Keratinocyte (primary cell): ENCODE measurements at regions not wholly inside any gene's neighbourhood (a gene's known extent, or its start where the extent isn't known, plus 50 kb on each side); places are given as distances from the start of the nearest gene placed in this dataset.

Source experiments
- DNase-seq: peaks from one replicate; pipeline ENCODE4 v3.0.0-alpha.2; 2011; ENCODE audit warnings: low read depth, missing footprints, low spot score
- FAIRE-seq: peaks from 2 replicates; lab custom pipeline; 2011; peaks lifted over from hg19 to GRCh38; lab: Jason Lieb, UNC
- H2AFZ ChIP-seq: 2 replicates; pipeline ENCODE4 v1.6.0; 2012; ENCODE audit warnings: low read length, control low read depth, inconsistent platforms; ENCODE audit not compliant: control insufficient read depth
- H3K27ac ChIP-seq: 2 replicates; pipeline ENCODE4 v1.5.1; 2011; ENCODE audit warnings: low read length; ENCODE audit not compliant: control insufficient read depth, insufficient read depth
- H3K27me3 ChIP-seq: 3 replicates; pipeline ENCODE4 v1.6.0; 2011; ENCODE audit warnings: low read length; ENCODE audit not compliant: control insufficient read depth, insufficient read depth; ENCODE audit errors: extremely low read depth
- H3K36me3 ChIP-seq, 2 experiments: 2 replicates in 1 of 2; 3 replicates in 1 of 2; pipeline ENCODE4 v1.5.1; 2011; ENCODE audit warnings: low read length in 2 of 2, mild to moderate bottlenecking in 1 of 2; ENCODE audit not compliant: control insufficient read depth in 2 of 2, insufficient read depth in 2 of 2; ENCODE audit errors: extremely low read depth in 1 of 2
- H3K4me1 ChIP-seq: 3 replicates; pipeline ENCODE4 v1.5.1; 2011; ENCODE audit warnings: low read length; ENCODE audit not compliant: control insufficient read depth, insufficient read depth; ENCODE audit errors: extremely low read depth
- H3K4me2 ChIP-seq: 3 replicates; pipeline ENCODE4 v1.6.0; 2011; ENCODE audit warnings: low read depth, low read length; ENCODE audit not compliant: control insufficient read depth, insufficient read depth; ENCODE audit errors: extremely low read depth
- H3K4me3 ChIP-seq, 3 experiments: fragments of 200-600 bp in 1 of 3; sonication (generic) in 1 of 3; 2 replicates in 2 of 3; 3 replicates in 1 of 3; pipeline ENCODE4 v1.5.1; 2011 to 2016; ENCODE audit warnings: low read length in 3 of 3, mild to moderate bottlenecking in 3 of 3, control low read depth in 2 of 3, inconsistent platforms in 1 of 3, low read depth in 1 of 3, mixed read lengths in 1 of 3, mixed run types in 1 of 3, moderate library complexity in 1 of 3; ENCODE audit not compliant: control insufficient read depth in 2 of 3, insufficient read depth in 2 of 3; ENCODE audit errors: extremely low read depth in 1 of 3
- H3K79me2 ChIP-seq: 2 replicates; pipeline ENCODE4 v1.6.0; 2012; ENCODE audit warnings: low read length; ENCODE audit not compliant: control insufficient read depth, insufficient read depth
- H3K9ac ChIP-seq: 3 replicates; pipeline ENCODE4 v1.6.0; 2011; ENCODE audit warnings: low read length; ENCODE audit not compliant: control insufficient read depth, insufficient read depth; ENCODE audit errors: extremely low read depth
- H3K9me1 ChIP-seq: 3 replicates; pipeline ENCODE4 v1.6.0; 2011; ENCODE audit warnings: low read length; ENCODE audit not compliant: control insufficient read depth, insufficient read depth; ENCODE audit errors: extremely low read depth
- H3K9me3 ChIP-seq: 2 replicates; pipeline ENCODE4 v1.5.1; 2012; ENCODE audit warnings: low read depth, low read length; ENCODE audit not compliant: control insufficient read depth
- H4K20me1 ChIP-seq: 3 replicates; pipeline ENCODE4 v1.6.0; 2011; ENCODE audit warnings: low read length; ENCODE audit not compliant: control insufficient read depth, insufficient read depth; ENCODE audit errors: extremely low read depth
- EZH2 ChIP-seq: IDR thresholded peaks from one replicate; pipeline ENCODE4 v1.6.1; 2012; ENCODE audit warnings: inconsistent platforms, mild to moderate bottlenecking, low read length, moderate library complexity
- dilution Hi-C: fragments of 300-500 bp; cut with MboI; formaldehyde crosslinking; loops from one replicate; pipeline ENCODE4 v1.7.0; 2020; ENCODE audit warnings: low sequenced_read_pairs; ENCODE audit not compliant: extremely low pct_ligation_motif_present
- TF ChIP-seq, protein P1 (sequence below), 3 experiments: IDR thresholded peaks in 1 of 3; conservative IDR thresholded peaks in 1 of 3; optimal IDR thresholded peaks in 1 of 3; 2 replicates in 2 of 3; 3 replicates in 1 of 3; pipeline versions ENCODE3 to v1.5.1; 2011; ENCODE audit warnings: low read length in 3 of 3, mild to moderate bottlenecking in 3 of 3, moderate library complexity in 2 of 3, control low read depth in 1 of 3, inconsistent platforms in 1 of 3; ENCODE audit not compliant: insufficient read depth in 2 of 3; ENCODE audit errors: extremely low read depth in 1 of 3

DNA sequence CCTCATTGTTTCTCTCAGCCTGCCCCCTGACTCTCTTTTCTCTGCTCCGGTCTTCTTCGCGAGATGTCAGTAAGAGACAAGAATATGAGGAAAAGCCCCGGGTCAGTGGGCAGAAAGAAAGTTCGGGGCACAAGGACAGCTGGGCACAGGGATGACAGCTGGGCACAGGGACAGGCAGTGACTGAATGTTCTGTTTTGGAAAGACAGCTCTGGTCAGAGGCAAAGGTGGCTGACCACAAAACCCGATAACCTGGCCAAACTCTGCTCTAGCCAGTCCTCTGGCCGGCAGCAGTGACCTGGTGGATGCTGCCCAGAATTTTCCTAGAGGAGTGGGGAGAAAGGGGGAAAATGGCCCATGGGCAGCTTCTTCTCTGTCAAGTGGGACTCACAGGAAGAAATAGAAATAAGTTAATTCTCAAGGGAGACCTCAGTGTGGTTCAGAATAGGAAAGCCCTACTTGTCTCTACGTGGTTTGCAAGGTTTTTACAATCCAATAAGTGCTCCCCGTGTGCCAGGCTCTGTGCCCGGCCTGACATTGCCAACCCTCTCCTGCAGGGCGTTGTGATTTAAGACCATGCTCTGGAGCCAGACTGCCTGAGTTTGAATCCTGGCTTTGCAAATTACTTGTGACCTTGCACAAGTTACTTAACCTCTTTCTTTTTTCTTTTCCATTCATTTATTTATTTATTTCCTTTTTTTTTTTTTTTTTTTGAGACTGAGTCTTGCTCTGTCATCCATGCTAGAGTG, 110.6 kb upstream of the ZNF716 start:
- FAIRE-seq (no peak), DNase-seq (no peak)
- H3K4me2 ChIP-seq = no peak overlapping the region
- no peaks in the 10 kb centered on the region for H4K20me1 ChIP-seq
- no peaks in the 10 kb centered on the region for H3K9me1 ChIP-seq
- TF ChIP-seq, protein P1, sequence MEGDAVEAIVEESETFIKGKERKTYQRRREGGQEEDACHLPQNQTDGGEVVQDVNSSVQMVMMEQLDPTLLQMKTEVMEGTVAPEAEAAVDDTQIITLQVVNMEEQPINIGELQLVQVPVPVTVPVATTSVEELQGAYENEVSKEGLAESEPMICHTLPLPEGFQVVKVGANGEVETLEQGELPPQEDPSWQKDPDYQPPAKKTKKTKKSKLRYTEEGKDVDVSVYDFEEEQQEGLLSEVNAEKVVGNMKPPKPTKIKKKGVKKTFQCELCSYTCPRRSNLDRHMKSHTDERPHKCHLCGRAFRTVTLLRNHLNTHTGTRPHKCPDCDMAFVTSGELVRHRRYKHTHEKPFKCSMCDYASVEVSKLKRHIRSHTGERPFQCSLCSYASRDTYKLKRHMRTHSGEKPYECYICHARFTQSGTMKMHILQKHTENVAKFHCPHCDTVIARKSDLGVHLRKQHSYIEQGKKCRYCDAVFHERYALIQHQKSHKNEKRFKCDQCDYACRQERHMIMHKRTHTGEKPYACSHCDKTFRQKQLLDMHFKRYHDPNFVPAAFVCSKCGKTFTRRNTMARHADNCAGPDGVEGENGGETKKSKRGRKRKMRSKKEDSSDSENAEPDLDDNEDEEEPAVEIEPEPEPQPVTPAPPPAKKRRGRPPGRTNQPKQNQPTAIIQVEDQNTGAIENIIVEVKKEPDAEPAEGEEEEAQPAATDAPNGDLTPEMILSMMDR (optimal IDR thresholded peaks at IDR 0.05 in 1 of 3, IDR thresholded peaks at IDR 0.05 in 1 of 3, conservative IDR thresholded peaks at IDR 0.05 in 1 of 3; ENCODE audit: extremely low read depth in 1 of 3, insufficient read depth in 2 of 3, low read length in 3 of 3) = no peak
- H3K4me3 ChIP-seq = no peak overlapping the region
- dilution Hi-C loops = no loop called here
- H3K27me3 ChIP-seq = no peaks in the 10 kb centered on the region
- no peak overlapping the region for H3K9ac ChIP-seq
- H3K79me2 ChIP-seq = no peaks in the 10 kb centered on the region
- no peaks in the 10 kb centered on the region for H3K36me3 ChIP-seq
- H3K4me1 ChIP-seq = no peaks in the 10 kb centered on the region
- no peak overlapping the region for H2AFZ ChIP-seq
- H3K9me3 ChIP-seq = peaks cover 2% of the 10 kb centered on the region
- H3K27ac ChIP-seq = no peak overlapping the region

DNA sequence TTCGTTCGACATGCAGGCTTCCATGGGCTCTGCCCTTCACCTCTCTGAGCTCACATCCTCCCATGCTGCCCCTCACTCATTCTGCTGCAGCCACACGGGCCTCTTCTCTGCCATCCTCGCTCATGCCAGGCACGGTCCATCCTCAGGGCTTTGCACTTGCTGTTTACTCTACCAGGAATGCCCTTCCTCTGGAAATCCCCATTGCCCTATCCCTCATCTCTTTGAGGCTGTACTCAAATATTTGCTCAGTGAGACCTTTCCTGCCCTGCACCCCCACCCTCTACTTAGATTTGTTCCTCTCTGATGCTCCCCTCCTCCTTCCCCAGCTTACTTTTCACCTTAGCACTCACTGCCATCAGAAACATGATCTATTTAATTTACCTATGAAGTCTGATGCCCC, 107.0 kb upstream of the ZNF716 start:
- no peak overlapping the region for H3K9ac ChIP-seq
- no peak overlapping the region for H3K27ac ChIP-seq
- no peak overlapping the region for H3K4me2 ChIP-seq
- H3K4me1 ChIP-seq = no peaks in the 10 kb centered on the region
- H3K36me3 ChIP-seq = no peaks in the 10 kb centered on the region
- no peaks in the 10 kb centered on the region for H3K9me3 ChIP-seq
- H3K4me3 ChIP-seq = no peak overlapping the region
- H3K27me3 ChIP-seq = no peaks in the 10 kb centered on the region
- DNase-seq (no peak), FAIRE-seq (no peak)
- no peaks in the 10 kb centered on the region for H3K79me2 ChIP-seq
- TF ChIP-seq, protein P1 (optimal IDR thresholded peaks at IDR 0.05 in 1 of 3, IDR thresholded peaks at IDR 0.05 in 1 of 3, conservative IDR thresholded peaks at IDR 0.05 in 1 of 3; ENCODE audit: extremely low read depth in 1 of 3, insufficient read depth in 2 of 3, low read length in 3 of 3) = no peak
- TF ChIP-seq EZH2 = no peak
- no peaks in the 10 kb centered on the region for H3K9me1 ChIP-seq
- H2AFZ ChIP-seq = no peak overlapping the region
- dilution Hi-C loops = no loop called here
- no peaks in the 10 kb centered on the region for H4K20me1 ChIP-seq
